PC-9 (cell line): ENCODE measurements at regions not wholly inside any gene's neighbourhood (a gene's known extent, or its start where the extent isn't known, plus 50 kb on each side); places are given as distances from the start of the nearest gene placed in this dataset.

Experiments
- BruUV-seq: library from RNA; stranded (reverse); fragments of 400-500 nt; replicated peaks from 2 replicates; lab custom pipeline; 2021; lab: Mats Ljungman, UMichigan
- CTCF ChIA-PET: fragments of 300-600 bp; sonication (Branson Sonifier 250); formaldehyde crosslinking; loops from one replicate; lab custom pipeline; 2022; ENCODE audit warnings: antibody characterized with exemption; lab: Charles Lee
- POLR2A ChIA-PET: fragments of 300-600 bp; sonication (Branson Sonifier 250); formaldehyde crosslinking; loops from one replicate; lab custom pipeline; 2022; ENCODE audit warnings: antibody characterized with exemption; ENCODE audit not compliant: unreplicated experiment; lab: Charles Lee
- DNase-seq, 2 experiments: peaks; one replicate each; pipeline versions ENCODE4 v3.0.0 to v3.0.0-alpha.2; 2015 to 2022; ENCODE audit warnings: mixed read lengths in 1 of 2
- H2AFZ ChIP-seq: fragments of 200-600 bp; sonication (generic); 2 replicates; pipeline ENCODE4 v1.8.1; 2017; ENCODE audit warnings: antibody characterized with exemption
- H3F3A ChIP-seq: fragments of 200-600 bp; sonication (generic); 2 replicates; pipeline ENCODE4 v1.8.1; 2017; ENCODE audit warnings: antibody characterized with exemption, mild to moderate bottlenecking, low read depth; ENCODE audit not compliant: insufficient read depth
- H3K27ac ChIP-seq: fragments of 200-600 bp; sonication (generic); 2 replicates; pipeline ENCODE4 v1.6.1; 2016; ENCODE audit warnings: mixed run types
- H3K27me3 ChIP-seq: fragments of 200-600 bp; sonication (generic); 2 replicates; pipeline ENCODE4 v1.6.1; 2016; ENCODE audit warnings: low read depth, mixed run types; ENCODE audit not compliant: insufficient read depth
- H3K36me3 ChIP-seq: fragments of 200-600 bp; sonication (generic); 2 replicates; pipeline ENCODE4 v1.6.1; 2016; ENCODE audit warnings: low read depth, mixed run types
- H3K4me1 ChIP-seq: fragments of 200-600 bp; sonication (generic); replicated peaks from 2 replicates; pipeline ENCODE4 v1.6.1; 2016; ENCODE audit warnings: mixed run types; ENCODE audit not compliant: insufficient read depth
- H3K4me2 ChIP-seq: fragments of 200-600 bp; sonication (generic); 2 replicates; pipeline ENCODE4 v1.6.1; 2017; ENCODE audit warnings: mixed run types
- H3K4me3 ChIP-seq: fragments of 200-600 bp; sonication (generic); 2 replicates; pipeline ENCODE4 v1.6.1; 2016; ENCODE audit warnings: mixed run types
- H3K79me2 ChIP-seq: fragments of 200-600 bp; sonication (generic); 2 replicates; pipeline ENCODE4 v1.6.1; 2017; ENCODE audit warnings: low read depth, mixed run types
- H3K9me2 ChIP-seq: fragments of 200-600 bp; sonication (generic); 2 replicates; pipeline ENCODE4 v1.8.1; 2017; ENCODE audit warnings: mild to moderate bottlenecking; ENCODE audit not compliant: insufficient read depth
- H3K9me3 ChIP-seq: fragments of 200-600 bp; sonication (generic); 2 replicates; pipeline ENCODE4 v1.8.1; 2016; ENCODE audit warnings: low read depth; ENCODE audit not compliant: insufficient read depth
- H4K20me1 ChIP-seq: fragments of 200-600 bp; sonication (generic); 2 replicates; pipeline ENCODE4 v1.8.1; 2017; ENCODE audit not compliant: insufficient read depth
- CTCF ChIP-seq: fragments of 200-600 bp; sonication (generic); conservative IDR thresholded peaks from 2 replicates; pipeline ENCODE4 v1.6.1; 2017; ENCODE audit warnings: mixed run types, antibody characterized with exemption, mild to moderate bottlenecking, moderate library complexity
- EZH2 ChIP-seq: fragments of 200-600 bp; sonication (generic); IDR thresholded peaks from 2 replicates; pipeline ENCODE4 v1.8.0; 2017; ENCODE audit warnings: antibody characterized with exemption, low read depth
- intact Hi-C: fragments of 100-400 bp; cut with micrococcal nuclease; formaldehyde crosslinking; loops from one replicate; pipeline ENCODE4 v1.10.0; 2022; ENCODE audit not compliant: unreplicated experiment

DNA sequence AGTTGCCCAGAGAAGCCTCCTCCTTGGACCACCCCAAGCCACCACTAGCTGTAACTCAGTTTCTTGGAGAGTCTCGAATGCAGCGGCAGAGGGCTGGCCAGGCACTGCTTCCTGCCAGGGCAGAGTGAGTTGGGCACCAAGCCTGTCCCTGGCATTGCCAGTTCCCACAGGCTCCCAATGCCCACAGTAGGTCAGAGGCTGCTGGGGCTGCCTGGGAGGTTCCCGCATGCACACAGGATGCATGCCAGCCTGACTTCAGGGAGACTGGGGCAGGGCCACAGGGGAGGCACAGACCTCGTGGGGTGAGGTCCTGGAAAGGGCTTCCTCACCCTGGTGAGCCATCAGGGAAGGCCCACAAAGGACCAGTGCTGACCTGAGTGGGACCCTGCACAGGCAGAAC lies 152.8 kb downstream of the ZNF248 start:
- no peak overlapping the region for H3K4me2 ChIP-seq
- BruUV-seq, result no TSS peak
- DNase-seq, result no peak
- no peaks in the 10 kb centered on the region for H3K79me2 ChIP-seq
- no peak overlapping the region for H3K27ac ChIP-seq
- CTCF ChIA-PET, result no interaction called here
- H2AFZ ChIP-seq, result no peak overlapping the region
- no peaks in the 10 kb centered on the region for H3K4me1 ChIP-seq
- H3F3A ChIP-seq, result no peaks in the 10 kb centered on the region
- no peaks in the 10 kb centered on the region for H3K9me2 ChIP-seq
- TF ChIP-seq CTCF (no peak), EZH2 (no peak)
- POLR2A ChIA-PET, result no interaction called here
- no peaks in the 10 kb centered on the region for H3K9me3 ChIP-seq
- no peaks in the 10 kb centered on the region for H3K36me3 ChIP-seq
- H3K4me3 ChIP-seq, result no peak overlapping the region
- intact Hi-C loops, result no loop called here
- no peaks in the 10 kb centered on the region for H3K27me3 ChIP-seq
- H4K20me1 ChIP-seq, result no peaks in the 10 kb centered on the region

- Histone ChIP-seq H3F3A (no peaks in the 10 kb centered on the region), H3K79me2 (no peaks in the 10 kb centered on the region), H3K36me3 (no peaks in the 10 kb centered on the region), H3K27ac (no peak overlapping the region), H3K4me1 (no peaks in the 10 kb centered on the region), H3K4me3 (no peak overlapping the region), H3K9me3 (no peaks in the 10 kb centered on the region), H3K4me2 (no peak overlapping the region), H4K20me1 (no peaks in the 10 kb centered on the region), H3K9me2 (no peaks in the 10 kb centered on the region), H3K27me3 (no peaks in the 10 kb centered on the region), H2AFZ (no peak overlapping the region)
- intact Hi-C loops, result no loop called here
- ChIA-PET POLR2A (no interaction called here), CTCF (no interaction called here)
- no TSS peak for BruUV-seq
- TF ChIP-seq EZH2, result no peak
- no peak for TF ChIP-seq CTCF
- DNase-seq, result no peak
Measured at GRCh38 chr10:37703833-37704382, 153.5 kb downstream of the ZNF248 start.

DNA sequence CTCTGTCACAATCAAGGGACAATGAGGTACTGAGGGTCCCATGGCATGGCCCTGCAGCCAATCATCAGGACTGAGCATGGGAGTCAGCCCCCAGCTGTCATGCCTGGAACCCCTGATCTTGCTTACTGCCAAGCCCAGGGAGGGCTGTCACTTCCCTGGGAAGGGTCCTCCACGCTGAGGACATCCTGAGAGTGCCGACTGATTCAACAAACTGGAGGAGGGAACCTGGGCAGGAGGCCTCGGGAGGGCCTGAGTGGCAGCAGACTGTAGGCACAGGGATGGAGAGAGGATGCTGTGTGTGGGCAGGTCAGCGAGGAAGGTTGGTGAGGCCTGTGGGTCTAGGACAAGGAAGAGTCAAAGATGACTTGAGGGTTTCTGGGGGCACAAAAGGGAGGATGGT lies 154.3 kb downstream of the ZNF248 start:
- Histone ChIP-seq H2AFZ (no peak overlapping the region), H3K9me2 (no peaks in the 10 kb centered on the region), H3K4me1 (no peaks in the 10 kb centered on the region), H4K20me1 (no peaks in the 10 kb centered on the region), H3K36me3 (no peaks in the 10 kb centered on the region), H3K27me3 (no peaks in the 10 kb centered on the region), H3K79me2 (no peaks in the 10 kb centered on the region), H3K4me2 (no peak overlapping the region), H3K9me3 (no peaks in the 10 kb centered on the region), H3K27ac (no peak overlapping the region), H3K4me3 (no peak overlapping the region), H3F3A (no peaks in the 10 kb centered on the region)
- intact Hi-C loops, result no loop called here
- no peak for DNase-seq
- BruUV-seq, result no TSS peak
- TF ChIP-seq CTCF (no peak), EZH2 (no peak)
- CTCF ChIA-PET, result no interaction called here
- POLR2A ChIA-PET, result no interaction called here
